Left ventricle myocardium inferior (tissue), 1 donor: ENCODE measurements at regions not wholly inside any gene's neighbourhood (a gene's known extent, or its start where the extent isn't known, plus 50 kb on each side); places are given as distances from the start of the nearest gene placed in this dataset.

ENCODE experiments used
- DNase-seq: peaks from one replicate; pipeline ENCODE4 v3.0.0-alpha.2; 2020
- H3K27ac ChIP-seq: fragments of 200-600 bp; replicated peaks from 2 replicates; pipeline ENCODE4 v1.8.0; 2021
- H3K27me3 ChIP-seq: fragments of 200-600 bp; 2 replicates; pipeline ENCODE4 v1.8.0; 2021; ENCODE audit warnings: low read depth
- H3K36me3 ChIP-seq: fragments of 200-600 bp; 2 replicates; pipeline ENCODE4 v1.8.0; 2021
- H3K4me1 ChIP-seq: fragments of 200-600 bp; 2 replicates; pipeline ENCODE4 v1.8.0; 2021
- H3K4me3 ChIP-seq: fragments of 200-600 bp; 2 replicates; pipeline ENCODE4 v1.8.0; 2021; ENCODE audit warnings: mild to moderate bottlenecking, moderate library complexity
- H3K9me3 ChIP-seq: fragments of 200-600 bp; replicated peaks from 2 replicates; pipeline ENCODE4 v1.8.0; 2021
- CTCF ChIP-seq: fragments of 200-600 bp; IDR thresholded peaks from 2 replicates; pipeline ENCODE4 v1.8.0; 2021; ENCODE audit warnings: antibody characterized with exemption, mild to moderate bottlenecking, borderline replicate concordance
- intact Hi-C: fragments of 100-400 bp; cut with micrococcal nuclease; formaldehyde crosslinking; loops from one replicate; pipeline ENCODE4 v1.11.0; 2022
- donor health status: DM: no; HTN: yes; CAD: no; lungs with severe emphysema.

- Histone ChIP-seq H3K27me3 (peaks cover 26% of the 10 kb centered on the region), H3K4me1 (peaks cover 8% of the 10 kb centered on the region), H3K9me3 (no peaks in the 10 kb centered on the region), H3K4me3 (peak overlapping the region; percentile 53), H3K27ac (no peak overlapping the region), H3K36me3 (no peaks in the 10 kb centered on the region)
- TF ChIP-seq CTCF: no peak
- intact Hi-C loops: no loop called here
- no peak for DNase-seq
These were observed 65.7 kb upstream of the LMO1 start for GRCh38 chr11:8329336-8329735.

GRCh38 chr11:8328848-8329330 is 65.2 kb upstream of the LMO1 start:
- H3K4me3 ChIP-seq: peak overlapping the region; percentile 53
- peak; percentile 77 for TF ChIP-seq CTCF
- DNase-seq: peak; percentile 65
- peaks cover 8% of the 10 kb centered on the region for H3K4me1 ChIP-seq
- H3K9me3 ChIP-seq: no peaks in the 10 kb centered on the region
- intact Hi-C loops: no loop called here
- H3K36me3 ChIP-seq: no peaks in the 10 kb centered on the region
- peaks cover 23% of the 10 kb centered on the region for H3K27me3 ChIP-seq
- no peak overlapping the region for H3K27ac ChIP-seq

GRCh38 chr11:8328231-8328794 is 64.6 kb upstream of the LMO1 start:
- no peak for DNase-seq
- no peak overlapping the region for H3K27ac ChIP-seq
- intact Hi-C loops: no loop called here

GRCh38 chr11:8327761-8328192 is 64.1 kb upstream of the LMO1 start:
- no peak for TF ChIP-seq CTCF
- peaks cover 34% of the 10 kb centered on the region for H3K27me3 ChIP-seq
- peaks cover 8% of the 10 kb centered on the region for H3K4me1 ChIP-seq
- no peaks in the 10 kb centered on the region for H3K36me3 ChIP-seq
- no peaks in the 10 kb centered on the region for H3K9me3 ChIP-seq
- intact Hi-C loops: no loop called here
- no peak overlapping the region for H3K4me3 ChIP-seq
- H3K27ac ChIP-seq: no peak overlapping the region
- no peak for DNase-seq

More at GRCh38 chr11:8328231-8328794, 64.6 kb upstream of the LMO1 start:
- no peaks in the 10 kb centered on the region for H3K9me3 ChIP-seq
- no peak for TF ChIP-seq CTCF
- H3K36me3 ChIP-seq: no peaks in the 10 kb centered on the region
- H3K4me1 ChIP-seq: peaks cover 8% of the 10 kb centered on the region
- no peak overlapping the region for H3K4me3 ChIP-seq
- H3K27me3 ChIP-seq: peaks cover 29% of the 10 kb centered on the region

GRCh38 chr11:8326337-8326736 is 62.7 kb upstream of the LMO1 start:
- no peak for DNase-seq
- no peaks in the 10 kb centered on the region for H3K9me3 ChIP-seq
- no peaks in the 10 kb centered on the region for H3K36me3 ChIP-seq
- H3K4me3 ChIP-seq: no peak overlapping the region
- TF ChIP-seq CTCF: no peak
- peaks cover 40% of the 10 kb centered on the region for H3K27me3 ChIP-seq
- H3K27ac ChIP-seq: no peak overlapping the region
- H3K4me1 ChIP-seq: peaks cover 8% of the 10 kb centered on the region
- intact Hi-C loops: no loop called here
